ENCODE measurements at regions not wholly inside any gene's neighbourhood (a gene's known extent, or its start where the extent isn't known, plus 50 kb on each side); places are given as distances from the start of the nearest gene placed in this dataset.
"Not testable (repeated sequence)": the region's sequence is repeated elsewhere in the genome, so short reads cannot be mapped to it uniquely, and the experiment has no call there.

- H3K4me3 ChIP-seq (ENCODE audit: control insufficient read depth, low read depth, low read length): no peak overlapping the region
- DNase-seq (ENCODE audit: low read depth): no peak
- no peak for TF ChIP-seq CTCF (IDR thresholded peaks at IDR 0.05; ENCODE audit: control insufficient read depth, insufficient read depth, low read depth, low read length, missing control alignments)
Measured at GRCh38 chr4:189235599-189235998, 705.1 kb upstream of the FRG1 start.

- not testable (repeated sequence) for DNase-seq (ENCODE audit: low read depth)
Measured at GRCh38 chr4:189236321-189236720, 704.4 kb upstream of the FRG1 start.

GRCh38 chr4:189237340-189237739, 703.3 kb upstream of the FRG1 start:
- no peak for TF ChIP-seq CTCF (IDR thresholded peaks at IDR 0.05; ENCODE audit: control insufficient read depth, insufficient read depth, low read depth, low read length, missing control alignments)
- no peak for DNase-seq (ENCODE audit: low read depth)
- H3K4me3 ChIP-seq (ENCODE audit: control insufficient read depth, low read depth, low read length): no peak overlapping the region

More at GRCh38 chr4:189236321-189236720, 704.4 kb upstream of the FRG1 start:
- not testable (repeated sequence) for H3K4me3 ChIP-seq (ENCODE audit: control insufficient read depth, low read depth, low read length)

GRCh38 chr4:189255636-189256035, 685.0 kb upstream of the FRG1 start:
- no peak for DNase-seq (ENCODE audit: low read depth)
- TF ChIP-seq CTCF (IDR thresholded peaks at IDR 0.05; ENCODE audit: control insufficient read depth, insufficient read depth, low read depth, low read length, missing control alignments): no peak
- no peak overlapping the region for H3K4me3 ChIP-seq (ENCODE audit: control insufficient read depth, low read depth, low read length)

- TF ChIP-seq CTCF (IDR thresholded peaks at IDR 0.05; ENCODE audit: control insufficient read depth, insufficient read depth, low read depth, low read length, missing control alignments): no peak
- no peak for DNase-seq (ENCODE audit: low read depth)
- H3K4me3 ChIP-seq (ENCODE audit: control insufficient read depth, low read depth, low read length): no peak overlapping the region
Measured at GRCh38 chr4:189261475-189261874, 679.2 kb upstream of the FRG1 start.

GRCh38 chr4:189265515-189265914, 675.2 kb upstream of the FRG1 start:
- no peak for TF ChIP-seq CTCF (IDR thresholded peaks at IDR 0.05; ENCODE audit: control insufficient read depth, insufficient read depth, low read depth, low read length, missing control alignments)
- no peak for DNase-seq (ENCODE audit: low read depth)
- no peak overlapping the region for H3K4me3 ChIP-seq (ENCODE audit: control insufficient read depth, low read depth, low read length)

GRCh38 chr4:189267312-189267965, 673.2 kb upstream of the FRG1 start:
- DNase-seq (ENCODE audit: low read depth): no peak
- no peak for TF ChIP-seq CTCF (IDR thresholded peaks at IDR 0.05; ENCODE audit: control insufficient read depth, insufficient read depth, low read depth, low read length, missing control alignments)
- H3K4me3 ChIP-seq (ENCODE audit: control insufficient read depth, low read depth, low read length): no peak overlapping the region

Data from AG09309 (cell line).